ENCODE measurements at regions not wholly inside any gene's neighbourhood (a gene's known extent, or its start where the extent isn't known, plus 50 kb on each side); places are given as distances from the start of the nearest gene placed in this dataset.

- TF ChIP-seq CTCF (conservative IDR thresholded peaks at IDR 0.05): no peak
- no peak for TF ChIP-seq ZFX (IDR thresholded peaks at IDR 0.05)
Measured at GRCh38 chr9:74102702-74103101, 394.4 kb upstream of the RORB start.

All from C4-2B (cell line).